ENCODE measurements at regions not wholly inside any gene's neighbourhood (a gene's known extent, or its start where the extent isn't known, plus 50 kb on each side); places are given as distances from the start of the nearest gene placed in this dataset.
"Not testable (repeated sequence)": the region's sequence is repeated elsewhere in the genome, so short reads cannot be mapped to it uniquely, and the experiment has no call there.

- Histone ChIP-seq H3K36me3 (no peaks in the 10 kb centered on the region), H3K4me3 (ENCODE audit: low read depth in 1 of 2, low read length in 1 of 2) (no peak overlapping the region), H3K9me3 (no peaks in the 10 kb centered on the region), H3K27ac (no peak overlapping the region), H3K27me3 (no peaks in the 10 kb centered on the region), H3K4me1 (ENCODE audit: control insufficient read depth in 1 of 2, insufficient read depth in 1 of 2, low read depth in 1 of 2, low read length in 1 of 2) (no peaks in the 10 kb centered on the region)
- TF ChIP-seq CTCF (IDR thresholded peaks at IDR 0.05), result no peak
Measured at GRCh38 chr13:22880741-22881720, 299.7 kb upstream of the SGCG start.

- not testable (repeated sequence) for H3K36me3 ChIP-seq; H3K4me3 ChIP-seq (ENCODE audit: low read depth in 1 of 2, low read length in 1 of 2); H3K27me3 ChIP-seq; H3K4me1 ChIP-seq (ENCODE audit: control insufficient read depth in 1 of 2, insufficient read depth in 1 of 2, low read depth in 1 of 2, low read length in 1 of 2); H3K9me3 ChIP-seq; H3K27ac ChIP-seq
Measured at GRCh38 chr13:22881721-22882608, 298.8 kb upstream of the SGCG start.

GRCh38 chr13:22883262-22883840, 297.4 kb upstream of the SGCG start:
- Histone ChIP-seq H3K27me3 (no peaks in the 10 kb centered on the region), H3K4me1 (ENCODE audit: control insufficient read depth in 1 of 2, insufficient read depth in 1 of 2, low read depth in 1 of 2, low read length in 1 of 2) (no peaks in the 10 kb centered on the region), H3K4me3 (ENCODE audit: low read depth in 1 of 2, low read length in 1 of 2) (no peak overlapping the region), H3K36me3 (no peaks in the 10 kb centered on the region), H3K27ac (no peak overlapping the region), H3K9me3 (no peaks in the 10 kb centered on the region)
- TF ChIP-seq CTCF (IDR thresholded peaks at IDR 0.05), result no peak

GRCh38 chr13:22883956-22884355, 296.8 kb upstream of the SGCG start:
- no peak for TF ChIP-seq CTCF (IDR thresholded peaks at IDR 0.05)
- H3K36me3 ChIP-seq, result no peaks in the 10 kb centered on the region
- no peaks in the 10 kb centered on the region for H3K27me3 ChIP-seq
- H3K27ac ChIP-seq, result no peak overlapping the region
- no peaks in the 10 kb centered on the region for H3K4me1 ChIP-seq (ENCODE audit: control insufficient read depth in 1 of 2, insufficient read depth in 1 of 2, low read depth in 1 of 2, low read length in 1 of 2)
- H3K9me3 ChIP-seq, result no peaks in the 10 kb centered on the region
- H3K4me3 ChIP-seq (ENCODE audit: low read depth in 1 of 2, low read length in 1 of 2), result no peak overlapping the region

GRCh38 chr13:22886061-22886460, 294.7 kb upstream of the SGCG start:
- not testable (repeated sequence) for H3K4me1 ChIP-seq (ENCODE audit: control insufficient read depth in 1 of 2, insufficient read depth in 1 of 2, low read depth in 1 of 2, low read length in 1 of 2); H3K36me3 ChIP-seq; H3K27me3 ChIP-seq; H3K9me3 ChIP-seq; H3K27ac ChIP-seq; H3K4me3 ChIP-seq (ENCODE audit: low read depth in 1 of 2, low read length in 1 of 2)

- not testable (repeated sequence) for H3K36me3 ChIP-seq; H3K4me1 ChIP-seq (ENCODE audit: control insufficient read depth in 1 of 2, insufficient read depth in 1 of 2, low read depth in 1 of 2, low read length in 1 of 2); H3K27ac ChIP-seq; H3K4me3 ChIP-seq (ENCODE audit: low read depth in 1 of 2, low read length in 1 of 2); H3K27me3 ChIP-seq; H3K9me3 ChIP-seq
Measured at GRCh38 chr13:22889376-22889775, 291.4 kb upstream of the SGCG start.
